Suprapubic skin (tissue), 3 donors: ENCODE measurements at regions not wholly inside any gene's neighbourhood (a gene's known extent, or its start where the extent isn't known, plus 50 kb on each side); places are given as distances from the start of the nearest gene placed in this dataset.

Source experiments
- CTCF ChIP-seq, 2 donors: fragments of 200-600 bp in 1 of 2; fragments of 450-650 bp in 1 of 2; sonication (generic) in 1 of 2; IDR thresholded peaks; one replicate each; pipeline ENCODE4 v1.5.1; 2016 to 2019; ENCODE audit warnings: antibody characterized with exemption in 2 of 2, mild to moderate bottlenecking in 1 of 2, moderate library complexity in 1 of 2
- POLR2AphosphoS5 ChIP-seq, 3 donors: sonication (generic); formaldehyde crosslinking; IDR thresholded peaks; one replicate each; pipeline ENCODE4 v1.6.1; 2017; ENCODE audit warnings: antibody characterized with exemption in 3 of 3

- TF ChIP-seq CTCF (IDR thresholded peaks at IDR 0.05): no peak
- TF ChIP-seq POLR2AphosphoS5 (IDR thresholded peaks at IDR 0.05): no peak
These were observed 533.5 kb upstream of the COBL start for GRCh38 chr7:51850126-51850525.
